K562 (cell line): ENCODE measurements at regions not wholly inside any gene's neighbourhood (a gene's known extent, or its start where the extent isn't known, plus 50 kb on each side); places are given as distances from the start of the nearest gene placed in this dataset.

Source experiments
- ATAC-seq: fragments of 200-7000 bp; cut with Tn5 transposase; 3 replicates; pipeline ENCODE4 v1.9.1; 2020; ENCODE audit warnings: moderate library complexity
- BruUV-seq: library from RNA; stranded (reverse); fragments of 400-500 nt; replicated peaks from 2 replicates; lab custom pipeline; 2021; lab: Mats Ljungman, UMichigan
- CTCF ChIA-PET: fragments of 300-600 bp; formaldehyde crosslinking; extraction: SDS; loops from one replicate; lab custom pipeline; 2021; ENCODE audit warnings: low intra/inter-chr PET ratio; lab: Yijun Ruan, JAX
- POLR2A ChIA-PET: fragments of 300-600, 350-650 bp; sonication (Branson Sonifier 250); formaldehyde crosslinking; extraction: SDS; loops from one replicate; lab custom pipeline; 2021; ENCODE audit warnings: antibody characterized with exemption, inconsistent platforms; lab: Yijun Ruan, JAX
- DNase-seq, 4 experiments: peaks; one replicate each; pipeline versions ENCODE4 v3.0.0 to v3.0.0-alpha.2; 2011 to 2018; ENCODE audit warnings: low spot score in 3 of 4, mixed read lengths in 3 of 4; ENCODE audit errors: extremely low read depth in 1 of 4
- FAIRE-seq: peaks from 2 replicates; lab custom pipeline; 2011; peaks lifted over from hg19 to GRCh38; lab: Jason Lieb, UNC
- H2AFZ ChIP-seq: 2 replicates; pipeline ENCODE4 v1.6.0; 2011; ENCODE audit warnings: low read depth, low read length, control low read depth, inconsistent platforms
- H3K27ac ChIP-seq: fragments of 200-600 bp; 3 replicates; pipeline ENCODE4 v1.8.0; 2011; ENCODE audit warnings: low read depth, mild to moderate bottlenecking, control low read depth, inconsistent platforms, low read length, moderate library complexity, mixed read lengths; ENCODE audit errors: extremely low read depth
- H3K27me3 ChIP-seq, 2 experiments: fragments of 300-600 bp in 1 of 2; 2 replicates in 1 of 2; 3 replicates in 1 of 2; pipeline versions ENCODE4 v1.6.0 to v1.8.0; 2011; ENCODE audit warnings: inconsistent platforms in 2 of 2, low read length in 2 of 2, mild to moderate bottlenecking in 1 of 2, mixed read lengths in 1 of 2, moderate library complexity in 1 of 2; ENCODE audit not compliant: control insufficient read depth in 2 of 2, insufficient read depth in 2 of 2
- H3K36me3 ChIP-seq: fragments of 300-600 bp; 3 replicates; pipeline ENCODE4 v1.8.0; 2011; ENCODE audit warnings: mild to moderate bottlenecking, low read length, inconsistent platforms; ENCODE audit not compliant: control insufficient read depth, insufficient read depth
- H3K4me1 ChIP-seq, 2 experiments: fragments of 200-600 bp in 1 of 2; replicated peaks in 1 of 2; 2 replicates in 1 of 2; 3 replicates in 1 of 2; pipeline versions ENCODE4 v1.5.1 to v1.8.0; 2011; ENCODE audit warnings: inconsistent platforms in 2 of 2, low read length in 2 of 2, mild to moderate bottlenecking in 1 of 2, mixed read lengths in 1 of 2, moderate library complexity in 1 of 2; ENCODE audit not compliant: control insufficient read depth in 2 of 2, insufficient read depth in 2 of 2
- H3K4me2 ChIP-seq: 2 replicates; pipeline ENCODE4 v1.6.1; 2011; ENCODE audit warnings: low read length, control low read depth, inconsistent platforms, mixed read lengths; ENCODE audit not compliant: insufficient read depth
- H3K4me3 ChIP-seq: fragments of 200-600 bp; sonication (generic), shearing (Covaris generic); 2 replicates; pipeline ENCODE4 v1.5.1; 2016; ENCODE audit warnings: control low read depth, inconsistent platforms
- H3K79me2 ChIP-seq: fragments of 200-600 bp; 3 replicates; pipeline ENCODE4 v1.8.0; 2011; ENCODE audit warnings: low read length, inconsistent platforms; ENCODE audit not compliant: control insufficient read depth, insufficient read depth
- H3K9ac ChIP-seq, 2 experiments: 2 replicates each; pipeline versions ENCODE4 v1.6.0 to v1.6.1; 2011; ENCODE audit warnings: low read depth in 2 of 2, low read length in 2 of 2, control low read depth in 1 of 2, inconsistent platforms in 1 of 2, mild to moderate bottlenecking in 1 of 2, mixed read lengths in 1 of 2; ENCODE audit not compliant: insufficient read depth in 1 of 2
- H3K9me1 ChIP-seq: one replicate; pipeline ENCODE4 v1.6.0; 2011; ENCODE audit warnings: inconsistent platforms, mild to moderate bottlenecking, low read length, moderate library complexity; ENCODE audit not compliant: control insufficient read depth, insufficient read depth
- H3K9me3 ChIP-seq: replicated peaks from 2 replicates; pipeline ENCODE4 v1.5.1; 2011; ENCODE audit warnings: low read depth, low read length, inconsistent platforms; ENCODE audit not compliant: control insufficient read depth, insufficient read depth
- H4K20me1 ChIP-seq: replicated peaks from 2 replicates; pipeline ENCODE4 v1.6.1; 2011; ENCODE audit warnings: low read length, inconsistent platforms, mixed read lengths; ENCODE audit not compliant: control insufficient read depth, insufficient read depth
- ARHGAP35 ChIP-seq: fragments of 450-650 bp; IDR thresholded peaks from 2 replicates; pipeline ENCODE4 v1.6.1; 2018; ENCODE audit not compliant: partially characterized antibody
- DACH1 ChIP-seq: fragments of 450-650 bp; IDR thresholded peaks from 2 replicates; pipeline ENCODE4 v1.6.1; 2018; ENCODE audit not compliant: partially characterized antibody
- EHMT2 ChIP-seq: fragments of 450-650 bp; IDR thresholded peaks from 2 replicates; pipeline ENCODE4 v1.6.1; 2018; ENCODE audit warnings: antibody characterized with exemption
- FOXP1 ChIP-seq: sonication (generic); formaldehyde crosslinking; IDR thresholded peaks from 2 replicates; pipeline ENCODE4 v1.8.0; 2022; ENCODE audit warnings: mild to moderate bottlenecking, missing genetic modification reagents
- GABPB2 ChIP-seq: fragments of 250-450 bp; sonication (Bioruptor Pico); conservative IDR thresholded peaks from 2 replicates; pipeline ENCODE4 v1.5.1; 2021; ENCODE audit warnings: mild to moderate bottlenecking
- HDAC3 ChIP-seq: fragments of 450-650 bp; IDR thresholded peaks from 2 replicates; pipeline ENCODE4 v1.6.1; 2018; ENCODE audit warnings: borderline replicate concordance, mild to moderate bottlenecking, moderate library complexity; ENCODE audit not compliant: partially characterized antibody
- MAFF ChIP-seq: IDR thresholded peaks from 2 replicates; pipeline ENCODE4 v1.6.1; 2012; ENCODE audit warnings: low read length, improper control_type of control experiment
- MEF2A ChIP-seq: IDR thresholded peaks from 2 replicates; pipeline ENCODE4 v1.6.1; 2011; ENCODE audit warnings: low read depth, mild to moderate bottlenecking, low read length, moderate library complexity; ENCODE audit not compliant: control insufficient read depth
- PTBP1 ChIP-seq: fragments of 200-400 bp; formaldehyde crosslinking; IDR thresholded peaks from 2 replicates; pipeline ENCODE4 v1.6.1; 2017; ENCODE audit warnings: low read depth, low read length
- RCOR1 ChIP-seq, 2 experiments: IDR thresholded peaks; 2 replicates each; pipeline ENCODE4 v1.6.1; 2012; ENCODE audit warnings: low read depth in 2 of 2, low read length in 2 of 2, borderline replicate concordance in 1 of 2, improper control_type of control experiment in 1 of 2
- SNRNP70 ChIP-seq: fragments of 200-400 bp; formaldehyde crosslinking; optimal IDR thresholded peaks from 2 replicates; pipeline ENCODE3; 2017; ENCODE audit warnings: low read depth, low read length
- TBP ChIP-seq: optimal IDR thresholded peaks from 2 replicates; pipeline ENCODE3; 2011; ENCODE audit warnings: low read depth, low read length, improper control_type of control experiment
- ZNF24 ChIP-seq: fragments of 450-650 bp; IDR thresholded peaks from 2 replicates; pipeline ENCODE4 v1.6.1; 2016
- ZNF316 ChIP-seq: fragments of 450-650 bp; IDR thresholded peaks from 2 replicates; pipeline ENCODE4 v1.6.1; 2016
- WGBS: fragments of 100-300 bp; shearing (Covaris generic); methylation state at CpG from one replicate; pipeline ENCODE4 v1.1.6; 2016; ENCODE audit warnings: low coverage, mixed read lengths; ENCODE audit not compliant: insufficient coverage; ENCODE audit errors: missing lambda C conversion rate; 5-methylcytosine and 5-hydroxymethylcytosine counted together
- in situ Hi-C: fragments of 300-500 bp; cut with MboI; formaldehyde crosslinking; loops from 4 replicates; pipeline ENCODE4 v1.15.0; 2018; ENCODE audit warnings: inconsistent platforms, mixed read lengths
- intact Hi-C: fragments of 100-400 bp; cut with micrococcal nuclease; formaldehyde crosslinking; loops from 2 replicates; pipeline ENCODE4 v1.14.2; 2022
- TF ChIP-seq, protein P1 (sequence below): fragments of 200-800 bp; sonication (Bioruptor generic); IDR thresholded peaks from 2 replicates; pipeline ENCODE4 v1.6.1; 2017; ENCODE audit warnings: missing genetic modification characterization, missing compliant biosample characterization
- TF ChIP-seq, protein P2 (sequence below): sonication (generic); formaldehyde crosslinking; IDR thresholded peaks from 2 replicates; pipeline ENCODE4 v1.8.1; 2022; ENCODE audit warnings: missing genetic modification reagents

- H3K9me3 ChIP-seq: no peaks in the 10 kb centered on the region
- H3K9ac ChIP-seq: no peak overlapping the region
- H3K27ac ChIP-seq: no peak overlapping the region
- intact Hi-C loops: no loop called here
- H2AFZ ChIP-seq: no peak overlapping the region
- no peaks in the 10 kb centered on the region for H3K4me1 ChIP-seq
- WGBS: 0% methylated on average over 1 of the region's 1 CpG
- H3K4me3 ChIP-seq: no peak overlapping the region
- H3K79me2 ChIP-seq: no peaks in the 10 kb centered on the region
- no peak overlapping the region for H3K4me2 ChIP-seq
- BruUV-seq: no TSS peak
- no peaks in the 10 kb centered on the region for H4K20me1 ChIP-seq
- H3K36me3 ChIP-seq: no peaks in the 10 kb centered on the region
- FAIRE-seq (no peak), ATAC-seq (no peak), DNase-seq (no peak)
- no peaks in the 10 kb centered on the region for H3K27me3 ChIP-seq
- CTCF ChIA-PET: no interaction called here
- TF ChIP-seq FOXP1 (CRISPR knock-in tag): no peak
- TF ChIP-seq MEF2A: no peak
- TF ChIP-seq, protein P1, sequence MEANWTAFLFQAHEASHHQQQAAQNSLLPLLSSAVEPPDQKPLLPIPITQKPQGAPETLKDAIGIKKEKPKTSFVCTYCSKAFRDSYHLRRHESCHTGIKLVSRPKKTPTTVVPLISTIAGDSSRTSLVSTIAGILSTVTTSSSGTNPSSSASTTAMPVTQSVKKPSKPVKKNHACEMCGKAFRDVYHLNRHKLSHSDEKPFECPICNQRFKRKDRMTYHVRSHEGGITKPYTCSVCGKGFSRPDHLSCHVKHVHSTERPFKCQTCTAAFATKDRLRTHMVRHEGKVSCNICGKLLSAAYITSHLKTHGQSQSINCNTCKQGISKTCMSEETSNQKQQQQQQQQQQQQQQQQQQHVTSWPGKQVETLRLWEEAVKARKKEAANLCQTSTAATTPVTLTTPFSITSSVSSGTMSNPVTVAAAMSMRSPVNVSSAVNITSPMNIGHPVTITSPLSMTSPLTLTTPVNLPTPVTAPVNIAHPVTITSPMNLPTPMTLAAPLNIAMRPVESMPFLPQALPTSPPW (CRISPR knock-in tag): no peak
- TF ChIP-seq GABPB2: no peak
- TF ChIP-seq ZNF316: no peak
- no peak for TF ChIP-seq RCOR1 (IDR thresholded peaks at IDR 0.05; ENCODE audit: borderline replicate concordance in 1 of 2, low read depth in 2 of 2, low read length in 2 of 2)
- no peak for TF ChIP-seq ZNF24
- TF ChIP-seq HDAC3: no peak
- TF ChIP-seq MAFF: no peak
- TF ChIP-seq, protein P2, sequence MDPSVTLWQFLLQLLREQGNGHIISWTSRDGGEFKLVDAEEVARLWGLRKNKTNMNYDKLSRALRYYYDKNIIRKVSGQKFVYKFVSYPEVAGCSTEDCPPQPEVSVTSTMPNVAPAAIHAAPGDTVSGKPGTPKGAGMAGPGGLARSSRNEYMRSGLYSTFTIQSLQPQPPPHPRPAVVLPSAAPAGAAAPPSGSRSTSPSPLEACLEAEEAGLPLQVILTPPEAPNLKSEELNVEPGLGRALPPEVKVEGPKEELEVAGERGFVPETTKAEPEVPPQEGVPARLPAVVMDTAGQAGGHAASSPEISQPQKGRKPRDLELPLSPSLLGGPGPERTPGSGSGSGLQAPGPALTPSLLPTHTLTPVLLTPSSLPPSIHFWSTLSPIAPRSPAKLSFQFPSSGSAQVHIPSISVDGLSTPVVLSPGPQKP (CRISPR knock-in tag): no peak
- TF ChIP-seq DACH1: no peak
- TF ChIP-seq ARHGAP35: no peak
- no peak for TF ChIP-seq TBP
- no peak for TF ChIP-seq EHMT2
- no peak for TF ChIP-seq PTBP1
- no peak for TF ChIP-seq SNRNP70
- no peaks in the 10 kb centered on the region for H3K9me1 ChIP-seq
- POLR2A ChIA-PET: no interaction called here
- in situ Hi-C loops: no loop called here
Observed at GRCh38 chr4:62159306-62159705, 959.2 kb downstream of the ADGRL3 start.
